ENCODE measurements at regions not wholly inside any gene's neighbourhood (a gene's known extent, or its start where the extent isn't known, plus 50 kb on each side); places are given as distances from the start of the nearest gene placed in this dataset.
"Not testable (repeated sequence)": the region's sequence is repeated elsewhere in the genome, so short reads cannot be mapped to it uniquely, and the experiment has no call there.

DNA sequence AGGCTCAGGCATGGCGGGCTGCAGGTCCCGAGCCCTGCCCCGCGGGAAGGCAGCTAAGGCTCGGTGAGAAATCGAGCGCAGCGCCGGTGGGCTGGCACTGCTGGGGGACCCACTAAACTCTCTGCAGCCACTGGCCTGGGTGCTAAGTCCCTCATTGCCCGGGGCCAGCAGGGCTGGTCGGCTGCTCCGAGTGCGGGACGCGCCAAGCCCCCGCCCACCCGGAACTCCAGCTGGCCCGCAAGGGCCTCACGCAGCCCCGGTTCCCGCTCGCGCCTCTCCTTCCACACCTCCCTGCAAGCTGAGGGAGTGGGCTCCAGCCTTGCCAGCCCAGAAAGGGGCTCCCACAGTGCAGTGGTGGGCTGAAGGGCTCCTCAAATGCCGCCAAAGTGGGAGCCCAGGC lies 321.4 kb upstream of the KCND2 start:
- not testable (repeated sequence) for DNase-seq

DNA sequence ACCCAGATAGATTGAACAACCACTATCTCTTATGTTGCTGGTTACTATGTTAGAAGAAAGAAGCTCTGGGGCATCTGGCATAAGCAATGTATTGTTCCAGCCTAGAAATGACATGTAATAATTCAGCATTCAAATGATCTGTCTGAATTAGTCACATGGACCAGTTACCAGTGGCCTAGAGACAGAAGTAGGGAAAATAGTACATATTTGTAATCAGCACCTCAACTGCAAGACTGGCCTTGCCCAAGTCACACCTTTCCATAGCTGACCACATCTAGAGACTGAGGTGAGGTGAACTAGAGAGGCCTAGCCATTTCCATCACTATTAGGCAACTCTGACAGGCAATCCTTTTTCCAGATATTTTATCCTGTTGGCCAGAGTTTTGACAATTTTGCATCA lies 315.6 kb upstream of the KCND2 start:
- no peak for DNase-seq

DNA sequence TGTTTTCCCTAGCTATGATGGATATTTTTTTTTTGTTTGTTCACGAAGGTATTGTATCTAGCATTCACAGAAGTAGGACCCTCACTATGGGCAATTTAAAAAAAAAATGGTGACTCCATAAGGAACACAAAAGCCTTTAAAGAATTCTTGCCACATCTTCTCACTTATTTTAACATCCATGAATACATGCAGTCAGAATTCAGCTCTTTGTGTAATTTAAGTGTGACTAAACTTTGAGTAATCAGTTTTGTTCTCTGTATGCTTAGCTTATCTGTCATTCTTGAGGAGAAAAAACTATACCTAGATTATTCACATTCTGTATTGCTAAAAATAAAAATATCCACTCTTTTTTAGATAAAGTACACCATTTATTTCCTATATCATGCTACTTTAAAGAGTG lies 313.2 kb upstream of the KCND2 start:
- DNase-seq = no peak

DNA sequence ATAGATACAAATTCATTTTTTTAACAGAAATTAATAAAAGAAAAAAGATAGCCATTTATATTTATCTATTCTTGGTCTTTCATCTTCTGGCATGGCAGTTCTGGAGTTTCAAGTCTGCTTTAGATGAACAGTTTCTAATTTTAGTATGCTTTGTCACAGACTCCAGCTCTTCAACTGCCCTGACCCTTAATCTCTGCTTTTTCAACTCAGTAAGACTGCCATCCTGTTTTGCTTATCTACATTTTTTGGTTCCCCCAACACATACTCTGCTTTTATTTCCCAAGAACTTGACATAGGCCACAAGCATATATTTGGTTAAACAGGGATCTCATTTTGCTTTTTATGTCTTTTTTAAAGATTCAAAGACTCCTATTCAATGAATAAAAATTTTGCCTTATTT lies 309.3 kb upstream of the KCND2 start:
- no peak for DNase-seq

DNA sequence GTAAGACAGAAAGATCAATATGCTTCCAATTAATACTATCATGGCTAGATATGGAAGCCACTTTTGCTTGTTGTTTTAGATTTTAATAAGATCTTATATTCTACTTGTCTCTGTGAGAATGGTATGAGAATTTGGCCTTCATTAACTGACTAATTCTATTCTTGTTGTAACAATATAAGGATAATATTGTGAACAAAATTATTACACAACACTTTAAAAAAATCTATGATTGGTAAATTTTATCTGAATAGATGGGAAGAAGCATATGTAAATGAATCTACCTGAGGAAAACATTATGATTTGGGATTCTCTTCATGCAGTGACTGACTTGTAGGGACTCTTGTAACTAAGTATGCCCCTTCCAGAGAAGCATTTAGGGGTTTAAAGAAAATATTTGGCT lies 308.9 kb upstream of the KCND2 start:
- no peak for DNase-seq

DNA sequence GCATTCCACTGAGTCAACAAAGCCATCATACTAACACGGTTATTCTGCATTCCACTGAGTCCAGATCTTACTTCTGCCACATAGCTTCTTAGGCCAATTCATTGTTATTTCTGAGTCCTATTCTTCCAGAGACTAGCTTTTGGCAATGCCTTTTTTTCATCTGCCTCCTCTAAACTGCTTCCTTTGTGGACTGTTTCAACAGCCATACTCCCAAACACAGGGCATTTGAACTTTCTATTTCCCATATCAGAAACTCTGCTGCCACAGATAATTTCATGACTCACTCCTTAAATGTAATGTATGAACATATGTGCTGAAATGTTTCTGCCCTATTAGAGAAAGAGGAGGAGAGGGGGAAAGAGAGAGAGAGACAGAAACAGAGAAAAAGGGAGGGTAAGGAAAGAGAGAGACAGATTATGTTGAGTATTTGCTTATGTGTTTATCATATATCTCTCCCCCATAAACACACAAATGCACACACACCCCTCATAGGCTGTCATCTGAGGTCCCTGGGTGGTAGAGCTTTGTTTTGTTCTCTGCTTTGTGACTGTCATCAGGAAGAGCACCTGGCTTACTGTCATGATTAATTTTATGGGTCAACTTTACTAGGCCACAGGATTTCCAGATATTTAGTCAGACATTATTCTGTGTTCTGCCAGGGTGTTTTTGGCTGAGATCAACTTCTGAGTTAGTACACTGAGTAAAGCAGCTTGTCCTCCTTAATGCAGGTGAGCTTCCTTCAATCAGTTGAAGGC lies 308.0 kb upstream of the KCND2 start:
- peak in 1 of 14 donors; percentile 76 for DNase-seq

DNA sequence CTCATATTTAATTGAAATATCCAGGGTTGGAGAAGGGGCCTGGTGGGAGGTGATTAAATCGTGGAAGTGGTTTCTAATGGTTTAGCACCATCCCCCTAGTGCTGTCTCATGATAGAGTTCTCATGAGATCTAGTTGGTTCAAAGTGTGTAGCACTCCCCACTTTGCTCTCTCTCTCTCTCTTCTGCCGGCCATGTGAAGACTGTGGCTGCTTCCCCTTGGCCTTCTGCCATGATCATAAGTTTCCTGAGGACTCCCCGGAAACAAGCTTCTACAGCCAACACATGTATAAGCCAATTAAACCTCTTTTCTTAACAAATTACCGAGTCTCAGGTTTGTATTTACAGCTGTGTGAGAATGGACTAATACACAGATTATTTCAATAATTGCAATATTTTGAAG lies 305.8 kb upstream of the KCND2 start:
- DNase-seq = no peak

DNA sequence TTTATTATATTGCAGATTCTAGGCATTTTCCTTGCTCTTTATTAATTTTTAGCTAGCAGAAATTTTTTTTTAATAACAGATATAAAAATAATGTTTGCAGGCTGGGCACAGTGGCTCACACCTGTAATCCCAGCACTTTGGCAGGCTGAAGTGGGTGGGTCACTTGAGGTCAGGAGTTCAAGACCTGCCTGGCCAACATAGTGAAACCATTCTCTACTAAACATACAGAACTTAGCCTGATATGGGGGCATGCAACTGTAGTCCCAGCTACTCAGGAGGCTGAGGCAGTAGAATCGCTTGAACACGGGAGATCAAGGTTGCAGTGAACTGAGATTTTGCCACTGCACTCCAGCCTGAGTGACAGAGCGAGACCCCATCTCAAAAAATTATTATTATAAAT lies 304.6 kb upstream of the KCND2 start:
- DNase-seq = not testable (repeated sequence)

DNA sequence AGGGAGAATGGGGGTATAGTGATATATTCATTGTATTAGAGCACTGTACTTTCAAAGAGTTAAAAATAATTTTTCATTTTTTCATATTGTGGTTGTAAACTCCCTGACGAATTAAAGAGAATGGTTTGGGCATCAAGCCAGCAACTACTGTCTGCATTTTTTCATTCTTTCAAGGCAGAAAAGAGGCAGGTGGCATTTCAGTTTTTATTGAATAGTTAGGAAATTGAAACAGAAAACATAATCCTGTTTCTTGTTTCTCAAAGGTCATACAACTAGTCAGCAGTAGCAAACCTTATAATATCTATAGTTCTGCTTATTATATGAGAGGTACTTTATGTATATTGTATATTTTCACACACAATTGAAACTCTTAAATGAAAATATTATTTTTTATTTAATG lies 303.9 kb upstream of the KCND2 start:
- no peak for DNase-seq

DNA sequence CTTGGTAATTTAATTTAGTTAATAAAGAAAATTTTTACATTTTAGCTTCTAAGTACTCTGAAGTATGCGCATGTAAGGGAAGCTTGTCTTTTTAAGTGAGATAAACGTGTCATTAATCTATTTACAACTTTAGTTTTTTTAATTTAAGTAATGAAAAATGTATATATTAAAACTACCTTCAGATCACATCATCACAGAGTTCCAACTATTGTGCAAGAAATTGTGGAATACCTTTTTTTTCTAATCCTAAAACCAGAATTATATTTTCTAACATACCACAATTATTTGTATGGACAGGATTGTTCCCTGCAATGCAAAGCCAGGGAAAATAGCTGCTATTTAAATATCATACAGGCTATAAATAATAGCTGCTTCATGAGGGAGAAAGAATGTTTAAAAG lies 303.2 kb upstream of the KCND2 start:
- DNase-seq = no peak

DNA sequence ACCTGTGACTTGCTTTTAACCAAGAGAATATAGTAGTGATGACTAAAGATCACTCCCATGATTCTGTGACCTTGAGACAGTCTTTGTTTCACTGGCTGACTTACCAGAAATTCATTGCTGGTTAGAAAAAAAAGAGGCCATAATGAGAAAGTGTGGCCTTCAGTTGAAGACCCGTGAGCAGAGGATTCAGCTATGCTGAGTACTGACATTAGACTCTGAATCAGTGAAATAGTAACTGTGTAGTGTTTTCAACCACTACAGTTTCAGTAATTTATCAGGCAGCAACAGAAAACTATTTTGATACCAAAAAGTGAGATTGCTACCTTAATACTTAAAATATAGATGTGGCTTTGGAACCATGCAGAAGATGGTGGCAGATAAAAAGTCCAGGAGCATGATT lies 298.0 kb upstream of the KCND2 start:
- DNase-seq = no peak

DNA sequence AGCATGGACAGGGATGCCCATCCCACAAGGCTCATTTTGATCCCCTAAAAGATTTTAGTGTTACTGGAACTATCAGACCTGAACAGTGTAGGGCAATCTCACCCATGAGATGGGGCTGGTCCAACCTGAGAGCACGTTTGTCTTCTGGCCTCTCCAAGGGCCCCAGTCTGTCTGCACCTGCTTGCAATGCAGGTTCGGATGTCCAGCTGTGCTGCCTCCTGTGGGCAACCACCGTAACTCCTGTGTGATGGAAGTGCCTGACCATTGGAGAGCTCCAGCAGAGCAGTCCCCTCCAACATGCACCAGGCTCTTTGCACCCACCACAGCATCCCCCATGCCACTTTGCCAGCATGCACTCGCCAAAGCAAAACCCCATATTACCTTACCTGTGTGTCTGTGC lies 290.1 kb upstream of the KCND2 start:
- DNase-seq = no peak

DNA sequence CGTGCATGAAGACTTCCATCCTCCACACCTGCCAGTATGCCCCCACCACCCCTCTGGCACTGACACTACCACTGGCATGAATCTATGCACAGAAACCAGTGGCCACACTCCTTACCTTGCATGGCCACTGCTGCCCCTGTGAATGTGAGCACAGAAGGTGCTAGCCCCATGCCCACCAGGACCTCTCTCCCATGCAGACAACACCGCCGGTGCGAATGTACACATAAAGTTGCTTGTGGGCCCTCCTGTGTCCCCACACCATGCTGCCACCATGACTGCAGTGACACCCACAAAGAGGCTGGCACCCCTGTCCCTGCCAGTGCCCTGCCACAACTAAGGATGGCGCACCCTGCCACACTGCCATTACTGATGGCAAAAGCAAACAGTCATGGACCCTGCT lies 289.5 kb upstream of the KCND2 start:
- DNase-seq = no peak

DNA sequence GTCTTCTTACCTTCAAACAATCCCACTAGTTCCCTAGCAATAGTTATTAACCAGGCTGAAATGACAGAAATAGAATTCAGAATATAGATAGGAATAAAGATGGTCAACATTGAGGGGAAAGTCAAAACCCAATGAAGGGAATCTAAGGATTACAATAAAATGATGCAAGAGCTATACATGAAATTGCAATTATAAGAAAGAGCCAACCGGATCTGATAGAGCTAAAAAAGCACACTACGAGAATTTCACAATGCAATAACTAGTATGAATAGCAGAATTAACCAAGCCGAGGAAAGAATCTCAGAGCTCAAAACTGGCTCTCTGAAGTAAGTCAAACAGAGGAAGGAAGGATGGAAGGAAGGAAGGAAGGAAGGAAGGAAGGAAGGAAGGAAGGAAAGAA lies 288.7 kb upstream of the KCND2 start:
- DNase-seq = no peak

DNA sequence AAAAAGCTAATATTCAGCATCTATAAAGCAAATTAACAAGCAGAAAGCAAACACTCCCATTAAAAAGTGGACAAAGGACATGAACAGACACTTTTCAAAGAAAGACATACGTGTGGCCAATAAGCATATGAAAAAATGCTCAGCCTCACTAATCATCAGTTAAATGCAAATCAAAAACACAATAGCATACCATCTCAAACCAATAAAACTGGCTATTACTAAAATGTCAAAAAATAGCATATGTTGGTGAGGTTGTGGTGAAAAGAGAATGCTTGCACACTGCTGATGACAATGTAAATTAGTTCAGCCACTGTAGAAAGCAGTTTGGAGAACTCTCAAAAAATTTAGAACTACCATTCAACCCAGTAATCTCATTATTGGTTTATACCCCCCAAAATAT lies 284.6 kb upstream of the KCND2 start:
- DNase-seq = no peak

DNA sequence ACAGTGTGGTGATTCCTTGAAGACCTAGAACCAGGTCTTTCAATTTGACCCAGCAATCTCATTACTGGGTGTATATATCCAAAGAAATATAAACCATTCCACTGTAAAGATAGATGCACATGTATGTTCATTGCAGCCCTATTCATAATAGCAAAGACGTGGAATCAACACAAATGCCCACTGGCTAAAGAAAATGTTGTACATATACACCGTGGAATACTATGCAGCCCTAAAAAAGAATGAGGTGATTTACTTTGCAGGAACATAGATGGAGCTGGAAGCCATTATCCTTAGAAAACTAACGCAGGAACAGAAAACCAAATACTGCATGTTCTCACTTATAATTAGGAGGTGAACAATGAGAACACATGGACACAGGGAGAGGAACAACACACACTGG lies 278.0 kb upstream of the KCND2 start:
- DNase-seq = no peak

DNA sequence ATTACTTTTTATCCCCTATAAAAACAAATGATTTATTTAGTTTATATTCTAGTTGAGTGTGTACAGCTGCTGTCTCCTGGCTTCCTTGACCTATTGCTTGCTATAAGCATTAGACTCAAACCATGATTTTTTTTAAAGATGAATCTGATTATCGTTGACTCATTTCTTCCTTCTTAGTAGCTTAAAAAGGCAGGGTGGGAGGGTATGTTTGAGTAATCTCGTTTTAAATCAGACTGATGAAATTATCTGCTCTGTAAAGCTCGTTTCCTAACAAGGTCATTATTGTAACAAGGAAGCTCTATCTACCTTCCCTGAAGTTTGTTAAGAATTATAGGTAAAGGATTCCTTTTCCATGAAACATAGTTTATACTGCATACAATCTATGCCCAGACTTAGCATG lies 276.3 kb upstream of the KCND2 start:
- no peak for DNase-seq

DNA sequence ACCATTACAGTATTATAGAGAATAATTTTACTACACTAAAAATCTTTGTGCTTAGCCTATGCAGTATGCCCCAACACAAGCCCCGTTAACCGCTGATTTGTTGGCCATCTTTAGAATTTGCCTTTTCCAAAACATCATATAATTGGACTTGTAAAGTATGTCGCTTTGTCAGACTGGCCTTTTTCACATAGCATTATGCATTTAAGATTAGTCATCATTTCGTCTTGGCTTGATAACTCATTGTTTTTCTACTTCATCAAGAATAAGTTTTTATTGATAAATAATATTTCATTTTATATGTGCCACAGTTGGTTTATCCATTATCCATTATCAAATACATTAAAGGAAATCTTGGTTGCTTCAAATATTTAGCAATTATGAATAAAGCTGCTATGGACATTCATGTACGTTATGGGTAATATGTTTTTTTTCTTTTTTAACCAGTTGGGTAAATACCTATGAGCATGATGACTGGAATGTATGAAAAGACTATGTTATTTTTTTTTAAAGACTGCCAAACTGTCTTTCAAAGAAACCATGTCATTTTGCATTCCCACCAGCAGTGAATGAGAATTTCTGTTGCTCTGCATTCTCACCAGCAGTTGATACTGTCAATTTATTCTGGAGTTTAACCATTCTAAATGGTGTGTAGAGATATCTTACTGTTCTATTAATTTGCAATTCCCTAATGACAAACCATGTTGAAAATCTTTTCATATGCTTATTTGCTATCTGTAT lies 273.1 kb upstream of the KCND2 start:
- no peak for DNase-seq

DNA sequence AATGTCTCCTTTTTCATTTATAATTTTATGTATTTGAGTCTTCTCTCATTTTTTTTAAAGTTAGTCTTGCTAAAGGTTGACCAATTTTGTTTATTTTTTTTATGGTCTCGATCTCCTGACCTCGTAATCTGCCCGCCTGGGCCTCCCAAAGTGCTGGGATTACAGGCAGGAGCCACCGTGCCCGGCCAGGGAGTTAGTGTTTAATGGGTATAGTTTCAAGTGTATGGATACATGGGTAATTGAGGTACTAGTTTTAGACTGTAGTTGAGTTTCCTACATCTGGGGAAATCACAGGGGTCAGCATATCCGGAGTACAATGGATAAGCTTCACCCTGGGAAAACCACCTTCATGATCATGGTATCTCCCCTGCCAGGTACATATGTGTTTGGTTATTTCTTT lies 267.3 kb upstream of the KCND2 start:
- DNase-seq = no peak

DNA sequence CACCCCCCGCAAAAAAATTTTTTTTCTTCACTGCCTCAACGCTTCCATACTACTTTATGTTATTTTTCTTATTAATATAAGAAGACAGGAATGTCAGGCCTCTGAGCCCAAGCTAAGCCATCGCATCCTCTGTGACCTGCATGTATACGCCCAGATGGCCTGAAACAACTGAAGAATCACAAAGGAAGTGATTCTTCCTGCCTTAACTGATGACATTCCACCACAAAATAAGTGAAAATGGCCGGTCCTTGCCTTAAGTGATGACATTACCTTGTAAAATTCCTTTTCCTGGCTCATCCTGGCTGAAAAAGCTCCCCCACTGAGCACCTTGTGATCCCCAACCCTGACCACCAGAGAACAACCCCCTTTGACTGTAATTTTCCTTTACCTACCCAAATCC lies 258.7 kb upstream of the KCND2 start:
- not testable (repeated sequence) for DNase-seq

DNA sequence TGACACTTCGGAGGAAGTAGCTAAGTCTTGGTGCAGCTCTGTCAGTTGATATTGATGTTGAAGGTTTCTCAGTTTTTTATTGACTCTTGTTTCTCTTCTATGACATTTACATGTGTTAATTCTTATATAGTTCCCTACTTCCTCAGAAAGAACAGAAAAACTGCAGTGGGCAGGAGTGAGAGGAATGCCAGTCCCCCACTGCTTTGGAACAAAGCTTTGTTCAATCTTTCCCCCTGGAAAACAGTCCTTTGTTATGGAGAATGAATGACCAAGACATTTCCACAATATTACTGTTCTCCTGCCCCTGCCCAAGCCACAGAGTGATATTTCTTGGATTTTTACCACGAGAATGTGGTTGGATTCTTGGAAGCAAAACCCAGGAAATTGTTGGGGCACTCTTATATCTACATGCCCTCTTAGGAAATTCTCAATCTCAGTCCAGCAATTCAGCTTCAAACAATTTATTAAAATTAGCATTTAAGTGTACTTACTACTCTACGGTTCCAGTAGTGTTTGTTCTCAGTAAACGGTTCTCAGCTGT lies 258.0 kb upstream of the KCND2 start:
- DNase-seq = no peak

DNA sequence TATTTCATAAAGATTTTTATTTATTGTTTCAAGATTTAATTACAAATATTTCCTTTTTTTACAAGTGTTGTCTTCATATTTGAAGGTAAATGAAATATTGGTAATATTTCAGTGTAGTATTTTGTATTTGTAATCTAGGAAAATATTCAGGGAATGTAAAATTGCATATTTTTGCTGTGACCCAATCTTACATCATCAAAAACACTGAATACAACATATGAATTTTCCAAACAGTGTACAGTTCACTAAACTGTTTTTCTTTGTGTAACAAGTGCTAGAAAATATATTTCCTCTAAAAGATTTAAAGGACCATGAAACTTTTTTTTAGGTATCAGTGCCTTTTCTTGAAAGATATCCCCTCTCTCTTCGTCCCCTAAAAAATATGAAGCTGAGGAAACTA lies 251.9 kb upstream of the KCND2 start:
- DNase-seq = no peak

DNA sequence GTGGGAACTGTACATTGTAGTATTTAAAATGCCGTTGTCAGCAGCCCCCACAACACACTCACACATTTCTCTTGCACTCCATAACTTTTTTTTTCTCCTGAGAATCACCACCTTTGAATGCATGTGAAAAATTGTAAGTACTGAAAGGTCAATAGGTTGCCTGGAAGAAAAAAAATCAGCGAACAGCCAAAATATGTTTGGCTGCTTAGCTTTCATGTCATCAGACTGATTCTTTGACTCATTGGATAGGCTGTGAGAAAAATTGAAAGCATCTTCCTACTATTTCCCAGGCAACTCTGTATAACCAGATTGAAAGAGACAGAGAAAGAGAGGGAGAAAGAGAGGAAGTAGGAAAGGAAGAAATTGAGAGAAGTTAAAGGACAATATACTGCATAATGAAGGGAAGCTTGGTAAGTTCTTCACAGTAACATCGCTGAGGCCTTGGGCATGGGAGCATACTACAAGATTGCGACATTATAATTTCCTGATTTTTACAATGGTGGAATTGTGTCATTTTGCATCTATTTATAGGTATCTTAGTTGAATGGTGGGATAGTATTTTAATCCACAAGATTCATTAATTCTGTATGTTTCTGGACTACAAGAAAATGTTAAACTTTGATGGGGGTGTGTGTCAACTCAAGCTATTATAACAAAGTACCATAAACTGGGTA lies 249.3 kb upstream of the KCND2 start:
- DNase-seq = no peak

DNA sequence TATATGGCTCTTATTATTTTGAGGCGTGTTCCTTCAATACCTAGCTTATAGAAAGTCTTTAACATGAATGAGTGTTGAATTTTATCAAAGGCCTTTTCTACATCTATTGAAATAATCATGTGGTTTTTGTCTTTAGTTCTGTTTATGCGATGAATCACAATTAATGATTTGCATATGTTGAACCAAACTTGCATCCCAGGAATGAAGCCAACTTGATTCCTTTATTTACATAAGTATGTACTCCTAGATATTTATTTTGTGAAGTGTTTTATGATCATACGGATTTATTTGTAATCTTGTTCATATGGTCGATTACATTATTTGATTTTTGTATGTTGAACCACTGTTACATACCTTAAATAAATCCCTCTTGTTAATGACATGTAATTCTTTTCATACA lies 244.3 kb upstream of the KCND2 start:
- DNase-seq = no peak

All from C1 segment of cervical spinal cord (tissue), 14 donors.